SH-SY5Y (cell line): ENCODE measurements at regions not wholly inside any gene's neighbourhood (a gene's known extent, or its start where the extent isn't known, plus 50 kb on each side); places are given as distances from the start of the nearest gene placed in this dataset.

Experiments used
- GATA2 ChIP-seq: IDR thresholded peaks from 2 replicates; pipeline ENCODE4 v1.6.1; 2011; ENCODE audit warnings: mild to moderate bottlenecking, low read depth, low read length
- GATA3 ChIP-seq: IDR thresholded peaks from 2 replicates; pipeline ENCODE4 v1.6.1; 2011; ENCODE audit warnings: low read depth, mild to moderate bottlenecking, low read length, moderate library complexity

- TF ChIP-seq GATA2 = no peak
- TF ChIP-seq GATA3 = no peak
Observed at GRCh38 chr4:45732161-45732560, 391.7 kb downstream of the GABRG1 start.

- no peak for TF ChIP-seq GATA2
- TF ChIP-seq GATA3 = no peak
Observed at GRCh38 chr4:45716093-45716492, 407.8 kb downstream of the GABRG1 start.

- TF ChIP-seq GATA3 (no peak), GATA2 (no peak)
Observed at GRCh38 chr4:45713996-45714395, 409.9 kb downstream of the GABRG1 start.

GRCh38 chr4:45701621-45702020 is 422.2 kb downstream of the GABRG1 start:
- TF ChIP-seq GATA2 (no peak), GATA3 (no peak)

- TF ChIP-seq GATA2 = no peak
- TF ChIP-seq GATA3 = no peak
Observed at GRCh38 chr4:45693746-45694145, 430.1 kb downstream of the GABRG1 start.

- TF ChIP-seq GATA2 (no peak), GATA3 (no peak)
Observed at GRCh38 chr4:45692131-45692735, 431.6 kb downstream of the GABRG1 start.

- TF ChIP-seq GATA3 (no peak), GATA2 (no peak)
Observed at GRCh38 chr4:45688341-45688740, 435.5 kb downstream of the GABRG1 start.

GRCh38 chr4:45679411-45679810 is 444.4 kb downstream of the GABRG1 start:
- no peak for TF ChIP-seq GATA2
- no peak for TF ChIP-seq GATA3

- TF ChIP-seq GATA2 (no peak), GATA3 (no peak)
Observed at GRCh38 chr4:45668128-45668527, 455.7 kb downstream of the GABRG1 start.

GRCh38 chr4:45663628-45664081 is 460.2 kb downstream of the GABRG1 start:
- TF ChIP-seq GATA3 = no peak
- TF ChIP-seq GATA2 = no peak

- TF ChIP-seq GATA2 = no peak
- TF ChIP-seq GATA3 = no peak
Observed at GRCh38 chr4:45663003-45663402, 460.9 kb downstream of the GABRG1 start.

- TF ChIP-seq GATA2 (no peak), GATA3 (no peak)
Observed at GRCh38 chr4:45661893-45662292, 462.0 kb downstream of the GABRG1 start.

GRCh38 chr4:45650545-45650944 is 473.3 kb downstream of the GABRG1 start:
- TF ChIP-seq GATA3 (no peak), GATA2 (no peak)

GRCh38 chr4:45648846-45649245 is 475.0 kb downstream of the GABRG1 start:
- no peak for TF ChIP-seq GATA2
- no peak for TF ChIP-seq GATA3

- TF ChIP-seq GATA3 (no peak), GATA2 (no peak)
Observed at GRCh38 chr4:45647823-45648222, 476.0 kb downstream of the GABRG1 start.
